ENCODE measurements at regions not wholly inside any gene's neighbourhood (a gene's known extent, or its start where the extent isn't known, plus 50 kb on each side); places are given as distances from the start of the nearest gene placed in this dataset.

- TF ChIP-seq ZBTB33 (IDR thresholded peaks at IDR 0.05; ENCODE audit: extremely low read depth, insufficient replicate concordance, low read length) (no peak), SRF (IDR thresholded peaks at IDR 0.05; ENCODE audit: low read depth) (no peak), CBX3 (IDR thresholded peaks at IDR 0.05; ENCODE audit: low read depth) (no peak)
- TF ChIP-seq, protein P1, sequence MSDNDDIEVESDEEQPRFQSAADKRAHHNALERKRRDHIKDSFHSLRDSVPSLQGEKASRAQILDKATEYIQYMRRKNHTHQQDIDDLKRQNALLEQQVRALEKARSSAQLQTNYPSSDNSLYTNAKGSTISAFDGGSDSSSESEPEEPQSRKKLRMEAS (IDR thresholded peaks at IDR 0.05), result no peak
Observed at GRCh38 chr1:234777856-234778220, 167.9 kb upstream of the IRF2BP2 start (continued).

DNA sequence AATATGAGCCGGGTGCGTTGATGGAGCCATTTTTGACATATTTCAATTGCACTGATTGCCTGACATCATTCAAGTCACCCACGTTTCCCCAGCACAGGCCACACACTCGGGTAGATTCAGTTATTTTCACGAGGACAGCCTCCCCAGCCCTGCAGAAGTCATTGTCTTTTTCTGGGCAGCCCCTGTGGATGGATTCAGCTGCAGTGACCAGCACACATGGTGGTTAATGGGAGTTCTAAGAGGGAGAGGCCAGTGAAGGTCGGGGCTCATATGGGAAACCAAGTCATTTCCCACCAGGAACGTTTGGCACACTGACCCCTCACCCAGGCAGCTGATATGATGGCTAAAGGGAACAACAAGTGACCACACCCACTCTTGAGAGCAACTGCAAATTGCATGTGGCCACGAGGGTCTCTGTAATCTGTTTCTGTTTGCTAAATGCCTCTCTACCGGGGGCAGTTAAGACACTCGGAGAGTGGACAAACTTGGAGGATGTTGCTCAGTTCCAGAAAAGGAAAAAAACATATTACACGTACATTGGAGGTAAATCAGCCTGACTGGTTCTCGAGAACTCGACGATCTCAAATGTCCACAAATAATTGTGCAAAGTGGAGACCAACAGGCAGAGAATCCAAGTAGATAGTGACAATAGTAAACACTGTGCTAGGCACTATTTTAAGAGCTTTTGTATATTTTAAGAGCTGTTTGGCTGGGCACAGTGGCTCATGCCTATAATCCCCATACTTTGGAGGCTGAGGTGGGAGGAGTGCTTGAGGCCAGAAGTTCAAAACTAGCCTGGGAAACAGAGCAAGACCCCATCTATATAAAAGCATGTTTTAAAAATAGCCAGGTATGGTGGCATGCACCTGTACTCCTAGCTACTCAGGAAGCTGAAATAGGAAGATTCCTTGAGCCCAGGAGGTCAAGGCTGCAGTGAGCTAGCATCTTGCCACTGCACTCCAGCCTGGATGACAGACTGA lies 167.2 kb upstream of the IRF2BP2 start:
- Histone ChIP-seq H3K4me3 (replicated peaks in 1 of 2; ENCODE audit: low read depth in 1 of 2, low read length in 2 of 2) (no peak overlapping the region), H3K27ac (ENCODE audit: low read depth, low read length) (no peak overlapping the region), H3K9ac (ENCODE audit: low read length) (no peak overlapping the region), H3K79me2 (ENCODE audit: insufficient read depth, low read length) (no peaks in the 10 kb centered on the region), H4K20me1 (ENCODE audit: insufficient read depth) (no peaks in the 10 kb centered on the region), H3K27me3 (ENCODE audit: insufficient read depth, low read length) (peaks cover 31% of the 10 kb centered on the region), H3K9me2 (ENCODE audit: insufficient read depth) (no peaks in the 10 kb centered on the region), H3K9me3 (ENCODE audit: control insufficient read depth in 1 of 2, insufficient read depth in 1 of 2, low read depth in 1 of 2, low read length in 2 of 2) (no peaks in the 10 kb centered on the region), H2AFZ (ENCODE audit: low read depth, low read length, poor library complexity, severe bottlenecking) (no peak overlapping the region), H3K36me3 (ENCODE audit: control insufficient read depth in 1 of 2, insufficient read depth in 2 of 2, low read length in 2 of 2) (no peaks in the 10 kb centered on the region), H3K4me1 (ENCODE audit: control insufficient read depth in 1 of 2, insufficient read depth in 2 of 2, low read length in 2 of 2) (peaks cover 5 to 8% of the 10 kb centered on the region in 2 experiments; a peak in 3 of 4 replicates), H3K4me2 (ENCODE audit: low read length) (no peak overlapping the region)
- ChIA-PET RAD21 (ENCODE audit: low non-redundant PET in 1 of 2, low total read pairs in 2 of 2, uncharacterized antibody in 2 of 2, unreplicated experiment in 2 of 2) (no interaction called here), POLR2A (no interaction called here), CTCF (no interaction called here)
- no peak for TF ChIP-seq POLR2A (IDR thresholded peaks at IDR 0.05; ENCODE audit: borderline replicate concordance, extremely low read depth, insufficient read depth, insufficient read length)
- TF ChIP-seq, protein P2, sequence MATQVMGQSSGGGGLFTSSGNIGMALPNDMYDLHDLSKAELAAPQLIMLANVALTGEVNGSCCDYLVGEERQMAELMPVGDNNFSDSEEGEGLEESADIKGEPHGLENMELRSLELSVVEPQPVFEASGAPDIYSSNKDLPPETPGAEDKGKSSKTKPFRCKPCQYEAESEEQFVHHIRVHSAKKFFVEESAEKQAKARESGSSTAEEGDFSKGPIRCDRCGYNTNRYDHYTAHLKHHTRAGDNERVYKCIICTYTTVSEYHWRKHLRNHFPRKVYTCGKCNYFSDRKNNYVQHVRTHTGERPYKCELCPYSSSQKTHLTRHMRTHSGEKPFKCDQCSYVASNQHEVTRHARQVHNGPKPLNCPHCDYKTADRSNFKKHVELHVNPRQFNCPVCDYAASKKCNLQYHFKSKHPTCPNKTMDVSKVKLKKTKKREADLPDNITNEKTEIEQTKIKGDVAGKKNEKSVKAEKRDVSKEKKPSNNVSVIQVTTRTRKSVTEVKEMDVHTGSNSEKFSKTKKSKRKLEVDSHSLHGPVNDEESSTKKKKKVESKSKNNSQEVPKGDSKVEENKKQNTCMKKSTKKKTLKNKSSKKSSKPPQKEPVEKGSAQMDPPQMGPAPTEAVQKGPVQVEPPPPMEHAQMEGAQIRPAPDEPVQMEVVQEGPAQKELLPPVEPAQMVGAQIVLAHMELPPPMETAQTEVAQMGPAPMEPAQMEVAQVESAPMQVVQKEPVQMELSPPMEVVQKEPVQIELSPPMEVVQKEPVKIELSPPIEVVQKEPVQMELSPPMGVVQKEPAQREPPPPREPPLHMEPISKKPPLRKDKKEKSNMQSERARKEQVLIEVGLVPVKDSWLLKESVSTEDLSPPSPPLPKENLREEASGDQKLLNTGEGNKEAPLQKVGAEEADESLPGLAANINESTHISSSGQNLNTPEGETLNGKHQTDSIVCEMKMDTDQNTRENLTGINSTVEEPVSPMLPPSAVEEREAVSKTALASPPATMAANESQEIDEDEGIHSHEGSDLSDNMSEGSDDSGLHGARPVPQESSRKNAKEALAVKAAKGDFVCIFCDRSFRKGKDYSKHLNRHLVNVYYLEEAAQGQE (IDR thresholded peaks at IDR 0.05; ENCODE audit: low read depth), result no peak
- no peak for TF ChIP-seq ZNF274 (IDR thresholded peaks at IDR 0.05; ENCODE audit: low read depth, low read length)
- TF ChIP-seq JUND (IDR thresholded peaks at IDR 0.05), result no peak
- TF ChIP-seq EZH2phosphoT487 (IDR thresholded peaks at IDR 0.05; ENCODE audit: borderline replicate concordance), result no peak
- no peak for TF ChIP-seq SP1 (IDR thresholded peaks at IDR 0.05; ENCODE audit: low read depth)
- TF ChIP-seq FOSL1 (IDR thresholded peaks at IDR 0.05; ENCODE audit: low read depth), result no peak
- TF ChIP-seq, protein P1 (IDR thresholded peaks at IDR 0.05), result no peak
- no peak for TF ChIP-seq CTCF (IDR thresholded peaks at IDR 0.05 in 2 of 3, conservative IDR thresholded peaks at IDR 0.05 in 1 of 3; ENCODE audit: borderline replicate concordance in 1 of 3, insufficient read depth in 1 of 3, low read depth in 2 of 3, low read length in 2 of 3)
- TF ChIP-seq, protein P3, sequence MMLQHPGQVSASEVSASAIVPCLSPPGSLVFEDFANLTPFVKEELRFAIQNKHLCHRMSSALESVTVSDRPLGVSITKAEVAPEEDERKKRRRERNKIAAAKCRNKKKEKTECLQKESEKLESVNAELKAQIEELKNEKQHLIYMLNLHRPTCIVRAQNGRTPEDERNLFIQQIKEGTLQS (IDR thresholded peaks at IDR 0.05), result no peak
- TF ChIP-seq SRF (IDR thresholded peaks at IDR 0.05; ENCODE audit: low read depth), result no peak
- ATAC-seq (no peak), DNase-seq (ENCODE audit: low read depth, low spot score) (no peak)
- no TSS peak for BruUV-seq (replicated peaks)
- intact Hi-C loops (cut with micrococcal nuclease), result no loop called here
